Activated CD4-positive, alpha-beta T cell treated with anti-CD3 and anti-CD28 coated beads for 36 hours (primary cell): ENCODE measurements at regions not wholly inside any gene's neighbourhood (a gene's known extent, or its start where the extent isn't known, plus 50 kb on each side); places are given as distances from the start of the nearest gene placed in this dataset.

Source experiments
- ATAC-seq: fragments of 200-7000 bp; cut with Tn5 transposase; one replicate; pipeline ENCODE4 v1.10.0; 2021; ENCODE audit warnings: mild to moderate bottlenecking, moderate library complexity
- CTCF ChIA-PET: fragments of 350-600 bp; sonication (Branson Sonifier 250); formaldehyde crosslinking; loops from one replicate; lab custom pipeline; 2021; ENCODE audit warnings: antibody characterized with exemption; lab: Charles Lee
- POLR2A ChIA-PET: fragments of 350-600 bp; sonication (Branson Sonifier 250); formaldehyde crosslinking; loops from one replicate; lab custom pipeline; 2021; ENCODE audit warnings: antibody characterized with exemption, inconsistent platforms; lab: Charles Lee
- DNase-seq: peaks from one replicate; pipeline ENCODE4 v3.0.0-alpha.2; 2020
- H3K27ac Mint-ChIP-seq: one replicate; pipeline ENCODE4 v1.8.0; 2021; ENCODE audit warnings: mixed read lengths
- H3K27me3 Mint-ChIP-seq: one replicate; pipeline ENCODE4 v1.8.0; 2021; ENCODE audit warnings: mixed read lengths
- H3K36me3 Mint-ChIP-seq: one replicate; pipeline ENCODE4 v1.8.0; 2021; ENCODE audit warnings: low read depth, mixed read lengths
- H3K4me1 Mint-ChIP-seq: one replicate; pipeline ENCODE4 v1.8.0; 2021; ENCODE audit warnings: mixed read lengths
- H3K4me3 Mint-ChIP-seq: one replicate; pipeline ENCODE4 v1.8.0; 2021; ENCODE audit warnings: mild to moderate bottlenecking, moderate library complexity, mixed read lengths
- H3K9me3 Mint-ChIP-seq: one replicate; pipeline ENCODE4 v1.8.0; 2021; ENCODE audit warnings: low read depth, mixed read lengths
- intact Hi-C, 2 experiments: fragments of 100-400 bp; cut with DNase I in 1 of 2; cut with micrococcal nuclease in 1 of 2; formaldehyde crosslinking; loops; one replicate each; pipeline versions ENCODE4 v1.14.2 to v1.15.1; 2022 to 2024; cut with DNase I, micrococcal nuclease

GRCh38 chr1:114290341-114290740, 136.7 kb upstream of the SYT6 start:
- Mint-ChIP-seq H3K27me3 (no peaks in the 10 kb centered on the region), H3K4me3 (no peak overlapping the region), H3K4me1 (peaks cover 1% of the 10 kb centered on the region), H3K9me3 (no peaks in the 10 kb centered on the region), H3K36me3 (no peaks in the 10 kb centered on the region), H3K27ac (no peak overlapping the region)
- ATAC-seq: no peak
- ChIA-PET CTCF (no interaction called here), POLR2A (no interaction called here)
- DNase-seq: no peak
- intact Hi-C loops: no loop called here

DNA sequence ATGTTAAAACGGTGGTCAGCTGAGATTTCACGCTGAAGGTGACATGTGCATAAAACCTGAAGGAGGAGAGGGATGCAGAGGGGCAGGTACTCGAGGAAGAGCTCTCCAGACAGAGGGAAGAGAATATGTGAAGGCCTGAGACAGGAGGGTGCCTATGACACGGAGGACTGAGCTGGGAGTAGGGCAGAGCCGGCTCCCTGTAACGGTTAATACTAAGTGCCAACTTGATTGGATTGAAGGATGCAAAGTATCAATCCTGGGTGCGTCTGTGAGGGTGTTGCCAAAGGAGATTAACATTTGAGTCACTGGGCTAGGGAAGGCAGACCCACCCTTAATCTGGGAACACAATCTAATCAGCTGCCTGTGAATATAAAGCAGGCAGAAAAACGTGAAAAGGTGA, 136.2 kb upstream of the SYT6 start:
- Mint-ChIP-seq H3K9me3 (no peaks in the 10 kb centered on the region), H3K27me3 (no peaks in the 10 kb centered on the region)

GRCh38 chr1:114289306-114289705, 135.6 kb upstream of the SYT6 start:
- DNase-seq: no peak
- intact Hi-C loops: loop anchor here in 1 of 2 experiments (10.0 kb wide), 1 partner anchor 455 kb away; no protein-coding TSS in a partner anchor
- Mint-ChIP-seq H3K9me3 (no peaks in the 10 kb centered on the region), H3K36me3 (no peaks in the 10 kb centered on the region), H3K4me1 (peaks cover 1% of the 10 kb centered on the region), H3K27me3 (no peaks in the 10 kb centered on the region), H3K4me3 (no peak overlapping the region), H3K27ac (no peak overlapping the region)
- ChIA-PET CTCF (no interaction called here), POLR2A (no interaction called here)
- no peak for ATAC-seq

More for the DNA sequence above, 136.2 kb upstream of the SYT6 start:
- no peak overlapping the region for H3K4me3 Mint-ChIP-seq
- intact Hi-C loops: loop anchor here in 1 of 2 experiments (10.0 kb wide), 1 partner anchor 455 kb away; no protein-coding TSS in a partner anchor
- CTCF ChIA-PET: no interaction called here
- POLR2A ChIA-PET: no interaction called here
- ATAC-seq (no peak), DNase-seq (no peak)
- no peaks in the 10 kb centered on the region for H3K36me3 Mint-ChIP-seq
- H3K4me1 Mint-ChIP-seq: peaks cover 1% of the 10 kb centered on the region
- no peak overlapping the region for H3K27ac Mint-ChIP-seq

GRCh38 chr1:114286960-114287359, 133.3 kb upstream of the SYT6 start:
- Mint-ChIP-seq H3K9me3 (no peaks in the 10 kb centered on the region), H3K27ac (no peak overlapping the region), H3K36me3 (no peaks in the 10 kb centered on the region), H3K27me3 (no peaks in the 10 kb centered on the region), H3K4me1 (peaks cover 2% of the 10 kb centered on the region), H3K4me3 (no peak overlapping the region)
- intact Hi-C loops: loop anchor here in 1 of 2 experiments (10.0 kb wide), 1 partner anchor 452 kb away; no protein-coding TSS in a partner anchor
- ATAC-seq: no peak
- CTCF ChIA-PET: interaction anchor here (0.5 to 1.5 kb wide), 3 partner anchors 59 to 308 kb away, joined by 3 to 6 read pairs (median 3); partner anchors contain the start of gene OLFML3
- POLR2A ChIA-PET: no interaction called here
- DNase-seq: no peak

DNA sequence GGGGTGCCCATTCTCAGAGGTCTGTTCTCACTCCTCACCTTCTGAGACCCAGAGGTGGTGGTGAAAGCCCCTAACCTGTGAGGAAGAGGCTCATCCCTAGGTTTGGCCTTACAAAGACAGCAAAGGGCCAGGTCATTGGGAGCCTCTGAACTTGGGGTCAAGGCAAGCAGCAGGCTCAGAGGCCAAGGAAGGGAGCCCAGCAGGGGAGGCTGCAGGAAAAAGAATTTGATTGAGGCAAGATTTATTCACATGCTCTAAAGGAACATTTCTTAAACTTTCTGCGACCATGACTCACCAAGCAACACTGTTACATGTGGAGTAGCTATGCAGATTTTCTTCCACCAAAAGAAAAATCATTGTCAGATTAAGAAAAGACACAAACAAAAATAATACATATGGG, 132.5 kb upstream of the SYT6 start:
- CTCF ChIA-PET: interaction anchor here (0.5 to 1.5 kb wide), 5 partner anchors 60 to 309 kb away, joined by 3 to 6 read pairs (median 3); partner anchors contain the start of gene OLFML3
- POLR2A ChIA-PET: no interaction called here
- DNase-seq (peak; percentile 9), ATAC-seq (no peak)
- Mint-ChIP-seq H3K4me1 (peaks cover 8% of the 10 kb centered on the region), H3K27ac (no peak overlapping the region), H3K9me3 (peaks cover 2% of the 10 kb centered on the region), H3K27me3 (no peaks in the 10 kb centered on the region), H3K36me3 (no peaks in the 10 kb centered on the region), H3K4me3 (no peak overlapping the region)
- intact Hi-C loops: loop anchor here in 1 of 2 experiments (10.0 kb wide), 1 partner anchor 451 kb away; no protein-coding TSS in a partner anchor

DNA sequence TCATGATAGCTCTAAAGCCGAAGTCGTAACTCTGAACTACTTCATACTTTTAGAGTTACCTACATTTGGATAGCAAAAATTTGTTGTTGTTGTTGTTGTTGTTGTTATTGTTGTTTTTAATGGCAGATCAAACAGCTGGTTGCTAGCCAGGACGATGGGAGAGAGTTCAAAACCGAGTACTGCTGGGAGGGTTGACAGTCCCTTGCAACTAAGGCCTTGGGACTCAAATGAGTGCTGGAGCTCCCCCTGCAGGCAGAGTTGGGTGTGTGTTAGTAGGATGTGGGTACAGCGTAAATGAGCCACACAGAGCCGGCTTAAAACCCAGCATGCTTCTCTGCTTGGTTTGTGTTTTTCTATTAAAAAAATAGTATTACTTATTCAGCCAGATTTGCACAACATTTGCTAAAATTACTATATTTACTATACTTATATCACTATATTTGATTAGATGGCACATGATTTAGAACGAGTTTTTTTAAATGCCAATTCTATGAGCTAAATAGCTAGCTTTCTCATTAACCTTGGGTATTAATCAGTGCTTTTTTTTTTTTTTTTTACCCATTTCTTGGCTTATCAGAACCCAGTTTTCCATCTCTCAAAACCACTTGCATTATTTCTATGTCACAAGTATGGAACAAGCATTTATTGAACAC, 129.2 kb upstream of the SYT6 start:
- intact Hi-C loops: loop anchor here (1.0 to 10.0 kb wide), 5 partner anchors 191 to 1141 kb away; no protein-coding TSS in a partner anchor
- Mint-ChIP-seq H3K27me3 (peaks cover 2% of the 10 kb centered on the region), H3K27ac (no peak overlapping the region), H3K36me3 (no peaks in the 10 kb centered on the region), H3K9me3 (peaks cover 2% of the 10 kb centered on the region), H3K4me1 (peaks cover 8% of the 10 kb centered on the region), H3K4me3 (no peak overlapping the region)
- ChIA-PET CTCF (interaction anchor here (0.5 to 3.6 kb wide), 44 partner anchors 9 to 1149 kb away, joined by 3 to 49 read pairs (median 4); partner anchors contain the start of gene OLFML3), POLR2A (interaction anchor here (1.4 kb wide), 1 partner anchor 304 kb away, joined by 3 read pairs; no protein-coding TSS in a partner anchor)
- peak; percentile 92 for DNase-seq
- peak; percentile 100 for ATAC-seq

GRCh38 chr1:114278911-114279310, 125.2 kb upstream of the SYT6 start:
- POLR2A ChIA-PET: no interaction called here
- ATAC-seq: no peak
- Mint-ChIP-seq H3K27me3 (peaks cover 9% of the 10 kb centered on the region), H3K27ac (no peak overlapping the region), H3K4me1 (peaks cover 6% of the 10 kb centered on the region), H3K9me3 (peaks cover 2% of the 10 kb centered on the region), H3K36me3 (no peaks in the 10 kb centered on the region), H3K4me3 (no peak overlapping the region)
- CTCF ChIA-PET: interaction anchor here (0.5 to 1.8 kb wide), 3 partner anchors 10 to 555 kb away, joined by 3 to 8 read pairs (median 3); no protein-coding TSS in a partner anchor
- intact Hi-C loops: no loop called here
- no peak for DNase-seq

DNA sequence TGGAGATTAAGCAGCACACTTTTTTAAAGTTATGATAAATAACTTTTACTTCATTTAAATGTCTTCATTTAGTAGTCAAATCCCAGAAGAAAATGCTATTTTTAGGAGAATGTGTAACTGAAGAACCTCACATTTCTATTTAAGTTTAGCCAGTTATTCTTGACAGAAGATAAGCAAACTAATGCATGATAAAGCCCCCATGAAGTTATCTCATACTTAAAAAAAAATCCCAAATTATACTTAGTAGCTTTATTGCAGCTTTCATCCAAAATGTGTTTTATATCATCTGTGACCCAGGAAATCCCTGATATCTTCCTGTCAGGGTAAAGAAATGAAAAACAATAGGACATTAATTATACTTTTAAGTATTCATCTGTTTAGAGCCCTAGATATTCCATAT, 124.8 kb upstream of the SYT6 start:
- peaks cover 6% of the 10 kb centered on the region for H3K4me1 Mint-ChIP-seq
- ChIA-PET CTCF (interaction anchor here (0.5 to 1.8 kb wide), 3 partner anchors 10 to 554 kb away, joined by 3 to 8 read pairs (median 3); no protein-coding TSS in a partner anchor), POLR2A (no interaction called here)
- no peak overlapping the region for H3K27ac Mint-ChIP-seq
- intact Hi-C loops: no loop called here
- DNase-seq: no peak
- H3K9me3 Mint-ChIP-seq: peaks cover 2% of the 10 kb centered on the region
- H3K36me3 Mint-ChIP-seq: no peaks in the 10 kb centered on the region
- peaks cover 9% of the 10 kb centered on the region for H3K27me3 Mint-ChIP-seq
- no peak for ATAC-seq
- H3K4me3 Mint-ChIP-seq: no peak overlapping the region

- intact Hi-C loops: no loop called here
- Mint-ChIP-seq H3K4me3 (no peak overlapping the region), H3K4me1 (no peaks in the 10 kb centered on the region), H3K27me3 (peaks cover 11% of the 10 kb centered on the region), H3K9me3 (no peaks in the 10 kb centered on the region), H3K27ac (no peak overlapping the region), H3K36me3 (no peaks in the 10 kb centered on the region)
- ChIA-PET POLR2A (no interaction called here), CTCF (interaction anchor here (8.2 kb wide), 1 partner anchor 8 kb away, joined by 49 read pairs; no protein-coding TSS in a partner anchor)
- no peak for ATAC-seq
- no peak for DNase-seq
Observed at GRCh38 chr1:114274621-114275317, 121.1 kb upstream of the SYT6 start.

- intact Hi-C loops: no loop called here
Observed at GRCh38 chr1:114272593-114272992, 118.9 kb upstream of the SYT6 start.

DNA sequence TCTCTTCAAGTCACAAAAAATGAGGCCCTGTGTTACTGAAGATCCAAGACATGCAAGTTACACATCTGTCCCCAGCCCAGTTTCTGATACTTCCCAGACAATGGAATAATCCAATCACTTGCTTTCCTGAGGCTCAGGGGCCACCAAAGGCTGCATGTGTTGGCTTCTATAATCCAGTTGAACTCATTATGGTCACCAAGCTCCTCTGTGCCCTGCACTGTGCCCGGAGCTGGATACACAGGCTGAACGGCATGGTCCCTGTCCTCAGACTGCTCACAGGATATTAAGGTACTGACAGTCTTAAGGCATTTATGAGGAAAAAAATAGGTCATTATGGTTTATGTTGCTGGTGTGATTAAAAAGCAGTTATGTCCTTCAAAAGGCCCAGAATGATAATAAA, 117.0 kb upstream of the SYT6 start:
- CTCF ChIA-PET: interaction anchor here (0.5 to 8.2 kb wide), 4 partner anchors 12 to 292 kb away, joined by 3 to 49 read pairs (median 5); partner anchors contain the start of gene OLFML3
- H3K9me3 Mint-ChIP-seq: no peaks in the 10 kb centered on the region
- H3K27ac Mint-ChIP-seq: no peak overlapping the region
- ATAC-seq (no peak), DNase-seq (no peak)
- no peaks in the 10 kb centered on the region for H3K36me3 Mint-ChIP-seq
- POLR2A ChIA-PET: no interaction called here
- H3K4me1 Mint-ChIP-seq: no peaks in the 10 kb centered on the region
- intact Hi-C loops: no loop called here
- no peak overlapping the region for H3K4me3 Mint-ChIP-seq
- H3K27me3 Mint-ChIP-seq: peaks cover 12% of the 10 kb centered on the region

More at GRCh38 chr1:114272593-114272992, 118.9 kb upstream of the SYT6 start:
- Mint-ChIP-seq H3K27ac (no peak overlapping the region), H3K4me3 (no peak overlapping the region), H3K9me3 (no peaks in the 10 kb centered on the region), H3K4me1 (no peaks in the 10 kb centered on the region), H3K36me3 (no peaks in the 10 kb centered on the region), H3K27me3 (peaks cover 14% of the 10 kb centered on the region)
- ATAC-seq (no peak), DNase-seq (no peak)
- CTCF ChIA-PET: interaction anchor here (3.0 to 8.2 kb wide), 2 partner anchors 10 to 294 kb away, joined by 7 to 49 read pairs; partner anchors contain the start of gene OLFML3
- POLR2A ChIA-PET: no interaction called here
